ENCODE measurements at regions not wholly inside any gene's neighbourhood (a gene's known extent, or its start where the extent isn't known, plus 50 kb on each side); places are given as distances from the start of the nearest gene placed in this dataset.
A peak's percentile ranks its signal among the peaks of the same experiment; 100 is the strongest.

DNA sequence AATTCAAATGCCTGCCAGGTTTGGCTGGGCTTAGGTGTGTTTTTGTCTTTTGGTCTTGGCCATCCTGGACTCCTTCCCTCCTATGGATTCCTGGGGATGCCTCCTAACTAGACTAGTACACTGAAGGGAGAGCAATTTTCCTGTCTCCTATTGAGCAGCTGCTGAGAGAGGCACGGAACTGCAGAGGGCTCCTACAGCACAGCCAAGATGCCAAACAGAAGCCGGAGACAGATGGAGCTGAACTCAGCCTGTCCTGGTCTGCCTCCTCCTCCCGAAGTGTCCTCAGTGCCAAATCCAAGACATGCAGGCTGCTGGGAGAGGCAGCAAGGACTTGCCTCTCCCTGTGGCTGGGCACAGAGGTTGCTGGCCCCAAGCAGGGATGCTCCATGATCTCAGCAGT, 256.6 kb upstream of the PROK2 start:
- no peaks in the 10 kb centered on the region for H3K36me3 ChIP-seq (ENCODE audit: control insufficient read depth in 2 of 2, insufficient read depth in 2 of 2, low read length in 1 of 2)
- WGBS: 82% methylated on average over 3 of the region's 3 CpGs
- no peak for DNase-seq (ENCODE audit: low read depth in 6 of 9, low spot score in 9 of 9)

GRCh38 chr3:72041076-72041475, 256.1 kb upstream of the PROK2 start:
- H3K4me3 ChIP-seq (ENCODE audit: low read length in 2 of 2): no peak overlapping the region
- no peaks in the 10 kb centered on the region for H3K27me3 ChIP-seq (ENCODE audit: control insufficient read depth in 2 of 2, insufficient read depth in 1 of 2, low read length in 1 of 2)
- no peaks in the 10 kb centered on the region for H3K36me3 ChIP-seq (ENCODE audit: control insufficient read depth in 2 of 2, insufficient read depth in 2 of 2, low read length in 1 of 2)
- H3K27ac ChIP-seq (ENCODE audit: low read depth in 1 of 2, low read length in 1 of 2): no peak overlapping the region
- peaks cover 0 to 11% of the 10 kb centered on the region in 2 donors for H3K4me1 ChIP-seq (ENCODE audit: control insufficient read depth in 2 of 2, insufficient read depth in 2 of 2, low read length in 2 of 2)
- no peak for DNase-seq (ENCODE audit: low read depth in 6 of 9, low spot score in 9 of 9)
- WGBS: 99% methylated on average over 4 of the region's 4 CpGs
- H3K9me3 ChIP-seq (ENCODE audit: control insufficient read depth in 2 of 2, insufficient read depth in 1 of 2, low read length in 1 of 2): peaks cover 0 to 3% of the 10 kb centered on the region in 2 donors

More for the DNA sequence above, 256.6 kb upstream of the PROK2 start:
- Histone ChIP-seq H3K27me3 (ENCODE audit: control insufficient read depth in 2 of 2, insufficient read depth in 1 of 2, low read length in 1 of 2) (no peaks in the 10 kb centered on the region), H3K4me1 (ENCODE audit: control insufficient read depth in 2 of 2, insufficient read depth in 2 of 2, low read length in 2 of 2) (peaks cover 0 to 11% of the 10 kb centered on the region in 2 donors), H3K9me3 (ENCODE audit: control insufficient read depth in 2 of 2, insufficient read depth in 1 of 2, low read length in 1 of 2) (peaks cover 0 to 3% of the 10 kb centered on the region in 2 donors), H3K4me3 (ENCODE audit: low read length in 2 of 2) (no peak overlapping the region), H3K27ac (ENCODE audit: low read depth in 1 of 2, low read length in 1 of 2) (no peak overlapping the region)

DNA sequence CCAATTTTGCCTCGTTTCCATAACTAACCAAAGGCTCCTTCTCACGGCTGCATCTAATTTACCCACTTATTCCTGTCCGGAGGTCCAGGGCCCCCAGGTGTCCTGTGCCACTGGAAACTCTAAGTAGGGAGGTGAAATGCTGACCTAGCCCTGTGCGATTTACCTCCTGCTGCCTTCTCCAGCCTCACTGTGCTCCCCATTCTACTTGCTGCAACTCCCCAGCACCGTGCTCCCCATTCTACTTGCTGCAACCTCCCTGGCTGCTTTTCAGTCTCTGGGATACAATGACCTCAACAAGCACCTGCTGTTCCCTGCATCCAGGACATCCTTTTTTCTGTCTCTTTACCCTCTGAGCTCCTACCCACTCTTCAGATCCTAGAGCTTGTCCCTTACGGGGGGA, 254.7 kb upstream of the PROK2 start:
- no peaks in the 10 kb centered on the region for H3K27me3 ChIP-seq (ENCODE audit: control insufficient read depth in 2 of 2, insufficient read depth in 1 of 2, low read length in 1 of 2)
- no peak for DNase-seq (ENCODE audit: low read depth in 6 of 9, low spot score in 9 of 9)
- no peak overlapping the region for H3K4me3 ChIP-seq (ENCODE audit: low read length in 2 of 2)
- H3K27ac ChIP-seq (ENCODE audit: low read depth in 1 of 2, low read length in 1 of 2): no peak overlapping the region
- 99% methylated on average over 6 of the region's 6 CpGs for WGBS
- no peaks in the 10 kb centered on the region for H3K36me3 ChIP-seq (ENCODE audit: control insufficient read depth in 2 of 2, insufficient read depth in 2 of 2, low read length in 1 of 2)
- H3K9me3 ChIP-seq (ENCODE audit: control insufficient read depth in 2 of 2, insufficient read depth in 1 of 2, low read length in 1 of 2): peaks cover 0 to 8% of the 10 kb centered on the region in 2 donors
- H3K4me1 ChIP-seq (ENCODE audit: control insufficient read depth in 2 of 2, insufficient read depth in 2 of 2, low read length in 2 of 2): peaks cover 0 to 11% of the 10 kb centered on the region in 2 donors

GRCh38 chr3:72036899-72037298, 252.0 kb upstream of the PROK2 start:
- DNase-seq (ENCODE audit: low read depth in 6 of 9, low spot score in 9 of 9): no peak
- Histone ChIP-seq H3K27me3 (ENCODE audit: control insufficient read depth in 2 of 2, insufficient read depth in 1 of 2, low read length in 1 of 2) (no peaks in the 10 kb centered on the region), H3K4me3 (ENCODE audit: low read length in 2 of 2) (no peak overlapping the region), H3K27ac (ENCODE audit: low read depth in 1 of 2, low read length in 1 of 2) (no peak overlapping the region), H3K36me3 (ENCODE audit: control insufficient read depth in 2 of 2, insufficient read depth in 2 of 2, low read length in 1 of 2) (no peaks in the 10 kb centered on the region), H3K9me3 (ENCODE audit: control insufficient read depth in 2 of 2, insufficient read depth in 1 of 2, low read length in 1 of 2) (peaks cover 0 to 8% of the 10 kb centered on the region in 2 donors), H3K4me1 (ENCODE audit: control insufficient read depth in 2 of 2, insufficient read depth in 2 of 2, low read length in 2 of 2) (peaks cover 3 to 6% of the 10 kb centered on the region in 2 donors)
- WGBS: 93% methylated on average over 1 of the region's 1 CpG

DNA sequence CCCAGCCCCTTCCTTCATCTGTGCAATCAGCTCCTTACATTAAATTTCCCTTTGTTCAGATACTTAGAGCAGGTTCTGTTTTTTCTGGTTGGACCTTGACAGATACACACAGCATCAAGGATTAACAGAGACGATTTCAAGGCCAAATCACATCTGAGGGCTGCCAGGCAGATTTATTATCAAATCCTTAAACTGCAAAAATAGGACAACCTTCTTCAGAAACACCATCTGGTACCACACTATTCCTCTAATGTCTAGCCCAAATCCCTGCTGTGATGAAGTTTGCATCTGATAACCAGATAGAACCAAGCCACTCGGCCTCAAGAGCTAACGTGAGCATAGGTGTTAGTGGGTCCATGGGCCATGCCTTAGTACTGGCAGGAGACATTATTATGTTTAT, 250.7 kb upstream of the PROK2 start:
- 99% methylated on average over 3 of the region's 3 CpGs for WGBS
- Histone ChIP-seq H3K9me3 (ENCODE audit: control insufficient read depth in 2 of 2, insufficient read depth in 1 of 2, low read length in 1 of 2) (peaks cover 0 to 5% of the 10 kb centered on the region in 2 donors), H3K4me1 (ENCODE audit: control insufficient read depth in 2 of 2, insufficient read depth in 2 of 2, low read length in 2 of 2) (peaks cover 3% of the 10 kb centered on the region in 2 donors)

DNA sequence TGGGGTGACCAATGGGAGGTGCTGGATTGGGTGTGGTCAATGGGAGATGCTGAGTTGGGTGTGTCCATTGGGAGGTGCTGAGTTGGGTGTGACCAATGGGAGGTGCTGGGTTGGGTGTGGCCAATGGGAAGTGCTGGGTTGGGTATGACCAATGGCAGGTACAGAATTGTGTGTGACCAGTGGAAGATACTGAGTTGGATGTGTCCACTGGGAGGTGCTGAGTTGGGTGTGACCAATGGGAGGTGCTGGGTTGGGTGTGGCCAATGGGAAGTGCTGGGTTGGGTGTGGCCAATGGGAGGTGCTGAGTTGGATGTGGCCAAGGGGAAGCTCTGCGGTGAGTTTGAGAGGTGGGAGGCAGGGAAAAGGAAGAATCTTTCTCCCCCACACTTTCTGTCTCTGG, 250.0 kb upstream of the PROK2 start:
- no peaks in the 10 kb centered on the region for H3K27me3 ChIP-seq (ENCODE audit: control insufficient read depth in 2 of 2, insufficient read depth in 1 of 2, low read length in 1 of 2)
- no peak overlapping the region for H3K4me3 ChIP-seq (ENCODE audit: low read length in 2 of 2)
- H3K4me1 ChIP-seq (ENCODE audit: control insufficient read depth in 2 of 2, insufficient read depth in 2 of 2, low read length in 2 of 2): peaks cover 3% of the 10 kb centered on the region in 2 donors
- no peak overlapping the region for H3K27ac ChIP-seq (ENCODE audit: low read depth in 1 of 2, low read length in 1 of 2)
- 100% methylated on average over 1 of the region's 1 CpG for WGBS
- peaks cover 0 to 5% of the 10 kb centered on the region in 2 donors for H3K9me3 ChIP-seq (ENCODE audit: control insufficient read depth in 2 of 2, insufficient read depth in 1 of 2, low read length in 1 of 2)
- no peaks in the 10 kb centered on the region for H3K36me3 ChIP-seq (ENCODE audit: control insufficient read depth in 2 of 2, insufficient read depth in 2 of 2, low read length in 1 of 2)
- DNase-seq (ENCODE audit: low read depth in 6 of 9, low spot score in 9 of 9): no peak

More for the DNA sequence above, 250.7 kb upstream of the PROK2 start:
- Histone ChIP-seq H3K4me3 (ENCODE audit: low read length in 2 of 2) (no peak overlapping the region), H3K27me3 (ENCODE audit: control insufficient read depth in 2 of 2, insufficient read depth in 1 of 2, low read length in 1 of 2) (no peaks in the 10 kb centered on the region), H3K36me3 (ENCODE audit: control insufficient read depth in 2 of 2, insufficient read depth in 2 of 2, low read length in 1 of 2) (no peaks in the 10 kb centered on the region), H3K27ac (ENCODE audit: low read depth in 1 of 2, low read length in 1 of 2) (no peak overlapping the region)
- no peak for DNase-seq (ENCODE audit: low read depth in 6 of 9, low spot score in 9 of 9)

GRCh38 chr3:72033666-72034428, 248.9 kb upstream of the PROK2 start:
- H3K27ac ChIP-seq (ENCODE audit: low read depth in 1 of 2, low read length in 1 of 2): no peak overlapping the region
- no peaks in the 10 kb centered on the region for H3K36me3 ChIP-seq (ENCODE audit: control insufficient read depth in 2 of 2, insufficient read depth in 2 of 2, low read length in 1 of 2)
- H3K4me1 ChIP-seq (ENCODE audit: control insufficient read depth in 2 of 2, insufficient read depth in 2 of 2, low read length in 2 of 2): peaks cover 3% of the 10 kb centered on the region in 2 donors
- H3K27me3 ChIP-seq (ENCODE audit: control insufficient read depth in 2 of 2, insufficient read depth in 1 of 2, low read length in 1 of 2): no peaks in the 10 kb centered on the region
- no peak overlapping the region for H3K4me3 ChIP-seq (ENCODE audit: low read length in 2 of 2)
- 92% methylated on average over 6 of the region's 6 CpGs for WGBS
- H3K9me3 ChIP-seq (ENCODE audit: control insufficient read depth in 2 of 2, insufficient read depth in 1 of 2, low read length in 1 of 2): peaks cover 0 to 5% of the 10 kb centered on the region in 2 donors
- DNase-seq (ENCODE audit: low read depth in 6 of 9, low spot score in 9 of 9): no peak

- H3K27ac ChIP-seq (ENCODE audit: low read depth in 1 of 2, low read length in 1 of 2): no peak overlapping the region
Measured at GRCh38 chr3:72032441-72033135, 247.6 kb upstream of the PROK2 start.

GRCh38 chr3:72031581-72031980, 246.6 kb upstream of the PROK2 start:
- H3K27ac ChIP-seq (ENCODE audit: low read depth in 1 of 2, low read length in 1 of 2): no peak overlapping the region
- peak in 3 of 9 donors; percentile 19 to 39 (median 33) for DNase-seq (ENCODE audit: low read depth in 6 of 9, low spot score in 9 of 9)
- peaks cover 3% of the 10 kb centered on the region in 2 donors for H3K4me1 ChIP-seq (ENCODE audit: control insufficient read depth in 2 of 2, insufficient read depth in 2 of 2, low read length in 2 of 2)
- H3K9me3 ChIP-seq (ENCODE audit: control insufficient read depth in 2 of 2, insufficient read depth in 1 of 2, low read length in 1 of 2): peaks cover 0 to 5% of the 10 kb centered on the region in 2 donors
- H3K36me3 ChIP-seq (ENCODE audit: control insufficient read depth in 2 of 2, insufficient read depth in 2 of 2, low read length in 1 of 2): no peaks in the 10 kb centered on the region
- WGBS: 34% methylated on average over 3 of the region's 3 CpGs
- H3K27me3 ChIP-seq (ENCODE audit: control insufficient read depth in 2 of 2, insufficient read depth in 1 of 2, low read length in 1 of 2): no peaks in the 10 kb centered on the region
- H3K4me3 ChIP-seq (ENCODE audit: low read length in 2 of 2): no peak overlapping the region

More at GRCh38 chr3:72032441-72033135, 247.6 kb upstream of the PROK2 start:
- DNase-seq (ENCODE audit: low read depth in 6 of 9, low spot score in 9 of 9): peak in 1 of 9 donors; percentile 24
- H3K4me1 ChIP-seq (ENCODE audit: control insufficient read depth in 2 of 2, insufficient read depth in 2 of 2, low read length in 2 of 2): peaks cover 3% of the 10 kb centered on the region in 2 donors
- 88% methylated on average over 7 of the region's 7 CpGs for WGBS
- no peaks in the 10 kb centered on the region for H3K36me3 ChIP-seq (ENCODE audit: control insufficient read depth in 2 of 2, insufficient read depth in 2 of 2, low read length in 1 of 2)
- no peak overlapping the region for H3K4me3 ChIP-seq (ENCODE audit: low read length in 2 of 2)
- peaks cover 0 to 5% of the 10 kb centered on the region in 2 donors for H3K9me3 ChIP-seq (ENCODE audit: control insufficient read depth in 2 of 2, insufficient read depth in 1 of 2, low read length in 1 of 2)
- H3K27me3 ChIP-seq (ENCODE audit: control insufficient read depth in 2 of 2, insufficient read depth in 1 of 2, low read length in 1 of 2): no peaks in the 10 kb centered on the region

Data from thymus (tissue), 11 donors.